ENCODE measurements at regions not wholly inside any gene's neighbourhood (a gene's known extent, or its start where the extent isn't known, plus 50 kb on each side); places are given as distances from the start of the nearest gene placed in this dataset.

GRCh38 chr7:81051811-81052413 is 133.1 kb upstream of the SEMA3C start:
- no peak for TF ChIP-seq MAX (IDR thresholded peaks at IDR 0.05)
- TF ChIP-seq REST (IDR thresholded peaks at IDR 0.05; ENCODE audit: low read depth): no peak
- TF ChIP-seq USF1 (IDR thresholded peaks at IDR 0.05): no peak
- no peak for TF ChIP-seq EP300 (IDR thresholded peaks at IDR 0.05; ENCODE audit: borderline replicate concordance)
- TF ChIP-seq FOXM1 (IDR thresholded peaks at IDR 0.05; ENCODE audit: borderline replicate concordance, low read depth): no peak
- TF ChIP-seq RAD21 (IDR thresholded peaks at IDR 0.05; ENCODE audit: low read depth): no peak
- TF ChIP-seq EGR1 (IDR thresholded peaks at IDR 0.05): no peak
- no peak for TF ChIP-seq TEAD4 (IDR thresholded peaks at IDR 0.05)
- TF ChIP-seq TAF1 (IDR thresholded peaks at IDR 0.05; ENCODE audit: low read depth): no peak
- no peak for TF ChIP-seq YY1 (IDR thresholded peaks at IDR 0.05; ENCODE audit: low read depth)
- no peak for TF ChIP-seq TCF12 (IDR thresholded peaks at IDR 0.05; ENCODE audit: low read depth)

Data from Ishikawa (cell line).